Cardiac septum (tissue), 1 donor: ENCODE measurements at regions not wholly inside any gene's neighbourhood (a gene's known extent, or its start where the extent isn't known, plus 50 kb on each side); places are given as distances from the start of the nearest gene placed in this dataset.

Experiments
- DNase-seq: peaks from one replicate; pipeline ENCODE4 v3.0.0-alpha.2; 2020; ENCODE audit warnings: low spot score
- intact Hi-C: fragments of 100-400 bp; cut with DNase I; formaldehyde crosslinking; loops from one replicate; pipeline ENCODE4 v1.14.0; 2022
- donor health status: DM: no; HTN: no; CAD: no.

- intact Hi-C loops = no loop called here
- DNase-seq = no peak
Measured at GRCh38 chr11:97398246-97398645, 1008.4 kb downstream of the JRKL start.

- intact Hi-C loops = no loop called here
- no peak for DNase-seq
Measured at GRCh38 chr11:97409141-97409540, 1019.3 kb downstream of the JRKL start.

GRCh38 chr11:97414801-97415200 is 1025.0 kb downstream of the JRKL start:
- intact Hi-C loops = no loop called here
- no peak for DNase-seq

GRCh38 chr11:97419729-97420128 is 1029.9 kb downstream of the JRKL start:
- intact Hi-C loops = no loop called here
- no peak for DNase-seq

- intact Hi-C loops = no loop called here
- DNase-seq = no peak
Measured at GRCh38 chr11:97428247-97428790, 1038.5 kb downstream of the JRKL start.

- no peak for DNase-seq
Measured at GRCh38 chr11:97430877-97431276, 1041.1 kb downstream of the JRKL start.

GRCh38 chr11:97432926-97433325 is 1043.1 kb downstream of the JRKL start:
- no peak for DNase-seq
- intact Hi-C loops = no loop called here

More at GRCh38 chr11:97430877-97431276, 1041.1 kb downstream of the JRKL start:
- intact Hi-C loops = no loop called here

- intact Hi-C loops = no loop called here
- DNase-seq = no peak
Measured at GRCh38 chr11:97445561-97445960, 1055.7 kb downstream of the JRKL start.

- DNase-seq = no peak
- intact Hi-C loops = no loop called here
Measured at GRCh38 chr11:97451441-97451840, 1061.6 kb downstream of the JRKL start.

- intact Hi-C loops = no loop called here
- DNase-seq = no peak
Measured at GRCh38 chr11:97454988-97455387, 1065.2 kb downstream of the JRKL start.

- intact Hi-C loops = no loop called here
- no peak for DNase-seq
Measured at GRCh38 chr11:97460091-97460490, 1070.3 kb downstream of the JRKL start.

- DNase-seq = no peak
- intact Hi-C loops = no loop called here
Measured at GRCh38 chr11:97461044-97461880, 1071.4 kb downstream of the JRKL start.

GRCh38 chr11:97461934-97462333 is 1072.1 kb downstream of the JRKL start:
- no peak for DNase-seq
- intact Hi-C loops = no loop called here

GRCh38 chr11:97463891-97464290 is 1074.1 kb downstream of the JRKL start:
- DNase-seq = no peak
- intact Hi-C loops = no loop called here

- DNase-seq = no peak
- intact Hi-C loops = no loop called here
Measured at GRCh38 chr11:97471480-97471879, 1081.7 kb downstream of the JRKL start.

- intact Hi-C loops = no loop called here
- DNase-seq = no peak
Measured at GRCh38 chr11:97487387-97487786, 1097.6 kb downstream of the JRKL start.

- intact Hi-C loops = no loop called here
- no peak for DNase-seq
Measured at GRCh38 chr11:97498891-97499290, 1109.1 kb downstream of the JRKL start.

GRCh38 chr11:97502201-97502600 is 1112.4 kb downstream of the JRKL start:
- intact Hi-C loops = no loop called here
- no peak for DNase-seq

- intact Hi-C loops = no loop called here
- DNase-seq = no peak
Measured at GRCh38 chr11:97506076-97506759, 1116.4 kb downstream of the JRKL start.

- no peak for DNase-seq
- intact Hi-C loops = no loop called here
Measured at GRCh38 chr11:97514446-97514845, 1124.6 kb downstream of the JRKL start.

- intact Hi-C loops = no loop called here
- no peak for DNase-seq
Measured at GRCh38 chr11:97516688-97517087, 1126.9 kb downstream of the JRKL start.
